GM19467 (cell line): ENCODE measurements at regions not wholly inside any gene's neighbourhood (a gene's known extent, or its start where the extent isn't known, plus 50 kb on each side); places are given as distances from the start of the nearest gene placed in this dataset.
A peak's percentile ranks its signal among the peaks of the same experiment; 100 is the strongest.
"Not testable (repeated sequence)": the region's sequence is repeated elsewhere in the genome, so short reads cannot be mapped to it uniquely, and the experiment has no call there.

Source experiments
- ATAC-seq: cut with Tn5 transposase; IDR thresholded peaks from one replicate; pipeline ENCODE4 v1.9.1; 2021; ENCODE audit warnings: mild to moderate bottlenecking, moderate library complexity; ENCODE audit not compliant: unreplicated experiment

- no peak for ATAC-seq
Observed at GRCh38 chrX:63285375-63285774, 65.8 kb downstream of the SPIN4 start.

- ATAC-seq: no peak
Observed at GRCh38 chrX:63284659-63285058, 66.5 kb downstream of the SPIN4 start.

GRCh38 chrX:63283348-63283747, 67.8 kb downstream of the SPIN4 start:
- no peak for ATAC-seq

DNA sequence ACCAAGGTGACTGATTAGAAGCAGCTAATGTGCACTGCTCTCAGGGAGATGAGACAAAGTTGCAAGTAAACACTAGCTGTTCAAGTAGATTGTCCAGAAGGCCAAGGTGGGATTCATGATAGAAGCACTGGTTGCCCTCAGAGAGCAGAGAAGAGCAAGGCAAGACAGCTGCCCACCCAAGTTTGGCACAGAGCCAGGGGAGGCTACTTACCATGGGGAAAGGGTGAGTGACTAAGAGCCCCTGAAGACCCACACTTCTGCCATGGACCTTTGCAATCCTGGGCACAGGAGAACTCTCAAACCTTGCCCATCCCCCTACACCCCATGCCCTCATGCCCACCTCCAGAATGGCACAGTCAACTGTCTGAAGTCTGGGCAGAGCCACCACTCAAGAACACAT, 68.3 kb downstream of the SPIN4 start:
- no peak for ATAC-seq

DNA sequence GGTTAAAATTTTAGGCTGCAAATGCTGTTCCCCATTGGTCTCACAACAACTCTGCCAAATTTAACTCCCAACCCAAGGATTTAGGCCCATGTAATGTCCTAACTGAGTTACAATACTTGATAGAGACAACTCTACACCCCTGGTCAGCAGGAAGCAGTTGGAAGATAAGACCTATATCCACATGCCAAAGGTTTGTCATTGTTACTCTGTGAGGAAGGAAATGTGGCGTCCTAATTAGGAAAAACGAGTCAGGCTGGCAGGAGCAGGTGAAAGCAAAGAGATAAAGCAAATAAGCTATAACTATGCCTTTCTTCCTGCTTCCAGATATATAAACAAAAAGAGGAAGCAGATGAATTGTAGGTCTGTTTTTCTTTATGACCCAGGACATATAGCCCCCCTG, 69.1 kb downstream of the SPIN4 start:
- no peak for ATAC-seq

- ATAC-seq: no peak
Observed at GRCh38 chrX:63281465-63281864, 69.7 kb downstream of the SPIN4 start.

GRCh38 chrX:63277394-63277793, 73.7 kb downstream of the SPIN4 start:
- not testable (repeated sequence) for ATAC-seq

DNA sequence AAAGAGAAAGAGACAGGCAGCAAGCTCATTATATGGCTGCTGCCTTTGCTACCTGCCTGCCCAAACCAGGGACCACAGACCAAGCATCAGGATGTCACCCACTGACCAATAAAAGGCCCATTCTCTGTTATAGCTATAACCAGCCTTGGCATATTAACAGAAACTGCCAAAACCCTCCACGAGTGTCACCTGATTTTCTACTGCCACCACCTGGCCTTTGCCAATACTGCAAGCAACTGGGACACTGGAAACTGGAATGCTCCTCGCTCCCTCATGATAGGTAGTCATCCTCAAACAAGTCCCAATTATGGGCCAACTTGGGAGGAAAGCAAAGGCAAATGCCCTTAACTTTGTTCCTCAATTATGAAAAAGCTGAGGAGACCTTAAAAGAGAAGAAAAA, 76.0 kb downstream of the SPIN4 start:
- no peak for ATAC-seq

GRCh38 chrX:63270873-63271272, 80.3 kb downstream of the SPIN4 start:
- no peak for ATAC-seq

- no peak for ATAC-seq
Observed at GRCh38 chrX:63258144-63258543, 93.0 kb downstream of the SPIN4 start.

- peak; percentile 100 for ATAC-seq
Observed at GRCh38 chrX:63250253-63250868, 100.8 kb downstream of the SPIN4 start.

DNA sequence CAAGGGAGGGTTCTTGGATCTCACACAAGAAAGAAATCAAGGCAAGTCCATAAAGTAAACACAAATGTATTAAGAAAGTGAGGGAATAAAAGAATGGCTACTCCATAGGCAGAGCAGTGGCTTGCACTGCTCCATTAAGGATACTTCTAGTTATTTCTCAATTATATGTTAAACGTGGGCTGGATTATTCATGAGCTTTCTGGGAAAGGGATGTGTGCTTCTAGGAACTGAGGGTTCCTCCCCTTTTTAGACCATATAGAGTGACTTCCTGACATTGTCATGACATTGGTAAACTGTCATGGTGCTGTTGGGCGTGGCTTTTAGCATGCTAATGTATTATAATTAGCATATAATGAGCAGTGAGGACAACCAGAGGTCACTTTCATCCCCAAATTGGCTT, 108.4 kb downstream of the SPIN4 start:
- not testable (repeated sequence) for ATAC-seq

DNA sequence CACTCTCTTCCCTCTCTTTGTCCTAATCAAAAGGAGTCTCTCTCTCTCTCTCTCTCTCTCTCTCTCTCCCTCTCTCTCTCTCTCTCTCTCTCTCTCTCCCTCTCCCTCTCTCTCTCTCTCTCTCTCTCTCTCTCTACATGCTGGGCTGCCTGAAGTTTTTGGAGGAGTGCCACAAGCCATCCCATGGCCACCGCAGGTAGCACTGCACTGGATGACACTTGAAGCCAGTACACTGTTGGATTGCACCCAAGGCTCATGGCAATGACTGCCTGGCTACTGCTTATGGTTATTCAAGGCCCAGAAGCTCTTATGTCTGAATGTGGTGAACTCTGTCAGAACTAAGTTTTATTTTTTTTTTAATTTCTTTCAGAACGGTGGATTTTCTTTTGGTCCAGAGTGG, 115.2 kb downstream of the SPIN4 start:
- ATAC-seq: not testable (repeated sequence)

GRCh38 chrX:63233013-63233412, 118.1 kb downstream of the SPIN4 start:
- not testable (repeated sequence) for ATAC-seq

DNA sequence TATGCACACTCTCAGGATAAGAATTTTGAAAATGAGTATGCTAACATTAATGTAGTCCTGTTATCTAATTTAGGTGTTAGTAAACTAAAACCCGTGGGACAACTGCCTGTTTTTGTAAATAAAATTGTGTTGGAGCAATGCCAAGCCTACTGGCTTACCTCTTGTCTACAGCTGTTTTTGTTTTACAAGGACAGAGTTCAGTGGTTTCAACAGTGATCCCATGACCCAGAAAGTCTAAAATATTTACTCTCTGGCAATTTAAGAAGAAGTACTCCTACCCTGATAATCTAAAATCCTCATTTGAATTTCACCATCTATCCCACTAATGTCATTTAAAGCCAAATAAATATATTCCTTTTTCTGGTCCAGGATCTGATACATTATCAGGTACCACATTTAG, 132.9 kb downstream of the SPIN4 start:
- ATAC-seq: not testable (repeated sequence)

- not testable (repeated sequence) for ATAC-seq
Observed at GRCh38 chrX:63217549-63217948, 133.6 kb downstream of the SPIN4 start.

DNA sequence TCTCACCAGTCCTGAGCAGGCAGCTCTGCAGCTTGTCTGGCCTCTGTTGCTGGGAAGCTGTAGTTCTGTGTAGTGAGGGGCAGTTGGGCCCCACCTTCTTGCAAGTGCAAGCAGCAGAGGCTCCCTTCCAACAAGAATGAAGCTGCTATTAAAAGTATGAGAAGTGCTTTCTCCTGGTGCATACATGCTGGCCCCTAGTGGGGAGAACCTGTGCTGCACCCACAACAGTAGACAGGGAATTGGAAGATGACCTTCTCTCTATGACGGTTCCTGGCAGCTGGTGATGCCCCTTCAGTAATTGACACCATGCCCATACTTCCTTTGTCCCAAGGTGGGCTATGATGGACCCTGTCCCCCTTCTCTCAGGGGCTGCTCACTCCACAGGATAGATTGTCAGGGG, 141.5 kb downstream of the SPIN4 start:
- ATAC-seq: not testable (repeated sequence)

- ATAC-seq: not testable (repeated sequence)
Observed at GRCh38 chrX:63209128-63209527, 142.0 kb downstream of the SPIN4 start.

GRCh38 chrX:63204266-63205074, 146.7 kb downstream of the SPIN4 start:
- ATAC-seq: not testable (repeated sequence)

- not testable (repeated sequence) for ATAC-seq
Observed at GRCh38 chrX:63201987-63202386, 149.1 kb downstream of the SPIN4 start.

DNA sequence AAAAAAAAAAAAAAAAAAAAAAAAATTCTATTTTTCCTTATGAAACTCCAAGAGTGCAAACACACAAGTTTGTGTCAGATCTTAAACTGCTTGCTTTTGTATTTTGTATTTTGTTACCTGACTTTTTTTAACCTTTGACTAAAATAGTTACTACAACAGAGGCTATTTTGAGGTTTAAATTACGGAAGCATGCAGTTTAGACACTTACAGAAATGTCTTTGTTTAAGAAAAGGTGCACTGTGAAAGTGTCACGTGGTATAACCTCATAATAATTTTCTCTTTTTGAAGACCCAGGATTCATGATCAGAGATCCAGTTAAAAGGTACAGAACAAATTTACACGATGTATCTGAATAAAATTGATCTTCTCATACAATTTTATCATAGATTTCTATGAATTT, 152.4 kb downstream of the SPIN4 start:
- not testable (repeated sequence) for ATAC-seq

DNA sequence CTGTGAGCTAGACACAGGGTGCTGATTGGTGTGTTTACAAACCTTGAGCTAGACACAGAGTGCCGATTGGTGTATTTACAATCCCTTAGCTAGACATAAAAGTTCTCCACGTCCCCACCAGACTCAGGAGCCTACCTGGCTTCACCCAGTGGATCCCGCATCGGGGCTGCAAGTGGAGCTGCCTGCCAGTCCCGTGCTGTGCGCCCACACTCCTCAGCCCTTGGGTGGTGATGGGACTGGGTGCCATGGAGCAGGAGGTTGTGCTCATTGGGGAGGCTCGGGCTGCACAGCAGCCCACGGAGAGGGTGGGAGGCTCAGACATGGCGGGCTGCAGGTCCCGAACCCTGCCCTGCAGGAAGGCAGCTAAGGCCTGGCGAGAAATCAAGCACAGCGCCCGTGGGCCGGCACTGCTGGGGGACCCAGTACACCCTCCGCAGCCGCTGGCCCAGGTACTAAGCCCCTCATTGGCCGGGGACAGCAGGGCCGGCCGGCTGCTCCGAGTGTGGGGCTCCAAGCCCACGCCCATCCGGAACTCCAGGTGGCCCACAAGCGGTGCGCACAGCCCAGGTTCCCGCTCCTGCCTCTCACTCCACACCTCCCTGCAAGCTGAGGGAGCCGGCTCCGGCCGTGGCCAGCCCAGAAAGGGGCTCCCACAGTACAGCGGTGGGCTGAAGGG, 158.6 kb downstream of the SPIN4 start:
- not testable (repeated sequence) for ATAC-seq
